Ureter (tissue), 1 donor: ENCODE measurements at regions not wholly inside any gene's neighbourhood (a gene's known extent, or its start where the extent isn't known, plus 50 kb on each side); places are given as distances from the start of the nearest gene placed in this dataset.
"Not testable (repeated sequence)": the region's sequence is repeated elsewhere in the genome, so short reads cannot be mapped to it uniquely, and the experiment has no call there.

Source experiments
- DNase-seq: peaks from one replicate; pipeline ENCODE4 v3.0.0-alpha.2; 2020; ENCODE audit warnings: low spot score
- donor health status: DM: yes; HTN: yes; CAD: no.

DNA sequence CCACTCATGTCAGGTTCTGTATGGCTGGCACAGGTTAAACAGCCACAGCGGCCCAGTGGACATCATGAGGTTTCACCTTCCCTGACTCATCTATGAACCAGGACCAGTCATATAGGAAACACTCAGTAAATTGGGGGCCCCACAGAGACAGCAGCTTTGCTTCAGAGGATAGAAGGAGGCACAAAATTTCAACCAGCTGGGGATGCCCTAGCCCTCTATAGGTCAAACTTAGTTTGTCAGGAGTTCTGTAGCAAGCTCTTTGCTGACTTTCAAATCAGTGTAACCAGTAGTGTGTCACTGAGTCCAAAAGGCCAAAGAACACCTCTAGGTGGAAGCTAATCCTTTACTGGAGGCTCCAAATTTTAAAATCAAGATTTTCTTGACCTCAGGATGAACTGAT is 4157.8 kb upstream of the TPTE start:
- DNase-seq, result not testable (repeated sequence)

DNA sequence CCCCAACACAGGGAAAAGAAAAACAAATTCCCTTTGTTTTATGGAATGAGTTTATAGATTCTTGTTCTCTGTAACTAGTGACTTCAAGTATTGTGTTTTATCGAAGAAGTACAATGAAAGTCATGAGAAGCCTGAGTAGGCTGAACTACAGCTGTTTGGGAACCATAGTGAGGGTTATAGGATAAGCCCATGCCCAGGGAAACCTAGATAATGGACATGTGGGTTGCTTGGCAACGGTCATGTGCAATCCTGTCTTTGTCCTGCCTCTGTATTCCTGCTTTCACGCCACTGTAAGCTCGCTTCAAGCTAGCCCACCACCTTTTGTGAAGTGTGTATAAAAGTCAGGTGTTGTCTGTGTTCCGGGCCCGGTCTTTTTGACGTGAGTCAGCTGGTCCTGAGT is 4152.6 kb upstream of the TPTE start:
- DNase-seq, result peak; percentile 43

DNA sequence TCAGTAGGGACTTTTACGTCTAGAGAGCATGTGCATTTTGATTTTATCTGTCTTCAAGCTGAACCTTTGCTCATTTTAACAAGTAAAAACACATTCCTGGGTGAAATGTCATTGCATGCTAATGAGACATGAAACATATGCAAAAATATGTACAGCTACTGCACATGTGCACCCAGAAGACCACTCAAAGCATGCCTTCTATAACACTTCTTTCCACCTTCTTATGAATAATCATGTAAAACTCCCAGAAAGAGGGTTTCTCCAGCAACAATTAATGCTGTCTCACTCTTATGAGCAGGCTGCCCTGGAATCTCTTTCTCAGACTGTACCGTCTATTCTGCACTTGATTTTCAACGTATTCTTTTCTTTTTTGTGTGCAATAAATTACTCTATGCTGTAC is 4148.1 kb upstream of the TPTE start:
- not testable (repeated sequence) for DNase-seq

DNA sequence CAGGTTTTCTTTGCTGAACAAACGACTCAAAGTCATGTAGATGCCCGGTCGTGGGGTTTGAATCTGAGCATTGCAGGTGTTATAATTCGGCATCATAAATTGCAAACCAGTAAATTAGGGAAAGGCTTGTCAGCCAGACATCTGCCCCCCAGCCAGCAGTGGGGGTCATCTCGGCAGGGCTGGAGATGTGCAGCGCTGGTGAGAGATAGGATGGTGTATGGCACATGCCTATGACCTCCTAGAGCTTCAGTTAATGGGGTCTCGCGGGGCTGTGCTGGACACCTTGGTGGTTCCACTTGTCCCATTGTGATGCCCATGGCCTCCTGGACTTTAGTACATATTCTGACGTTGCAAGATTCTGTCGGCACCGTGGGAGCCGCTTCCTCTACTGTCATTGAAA is 4147.2 kb upstream of the TPTE start:
- peak; percentile 57 for DNase-seq

DNA sequence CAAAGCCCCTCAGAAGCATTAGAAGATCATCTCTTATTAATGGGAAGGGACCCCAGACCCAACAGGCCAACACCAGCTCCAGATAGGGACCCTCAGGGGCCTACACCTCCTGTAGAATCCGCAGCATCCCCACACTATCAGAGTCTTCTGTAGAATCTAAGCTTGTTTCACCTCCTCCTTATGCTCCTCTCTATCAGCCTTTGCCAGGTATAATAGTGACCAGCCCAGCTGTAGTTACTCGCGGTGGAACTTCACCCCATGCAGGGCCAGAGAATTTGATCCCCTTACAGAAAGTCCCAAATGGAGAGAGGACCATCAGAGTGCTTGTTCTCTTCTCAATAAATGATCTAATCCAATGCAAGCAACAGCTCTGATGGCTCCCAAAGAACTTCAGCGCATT is 4146.5 kb upstream of the TPTE start:
- DNase-seq, result peak; percentile 42

DNA sequence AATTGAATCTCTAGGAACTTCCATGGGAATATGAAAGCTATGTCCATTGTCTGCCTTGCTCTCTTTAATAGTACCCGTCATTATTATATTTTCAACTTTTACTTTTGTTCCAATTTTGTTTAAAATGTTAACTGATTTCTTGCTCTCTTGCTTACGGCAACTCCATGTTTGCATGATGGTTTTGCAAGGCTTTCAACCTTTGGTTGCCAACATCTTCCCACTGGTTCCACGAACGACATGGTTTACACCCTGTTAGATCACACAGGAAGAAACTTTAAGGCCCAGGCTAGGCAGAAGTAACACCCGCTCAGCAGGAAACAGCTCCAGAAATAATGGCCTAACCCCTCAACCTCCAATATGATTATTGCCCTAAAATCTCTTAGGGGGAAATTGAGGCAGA is 4145.6 kb upstream of the TPTE start:
- peak; percentile 37 for DNase-seq

DNA sequence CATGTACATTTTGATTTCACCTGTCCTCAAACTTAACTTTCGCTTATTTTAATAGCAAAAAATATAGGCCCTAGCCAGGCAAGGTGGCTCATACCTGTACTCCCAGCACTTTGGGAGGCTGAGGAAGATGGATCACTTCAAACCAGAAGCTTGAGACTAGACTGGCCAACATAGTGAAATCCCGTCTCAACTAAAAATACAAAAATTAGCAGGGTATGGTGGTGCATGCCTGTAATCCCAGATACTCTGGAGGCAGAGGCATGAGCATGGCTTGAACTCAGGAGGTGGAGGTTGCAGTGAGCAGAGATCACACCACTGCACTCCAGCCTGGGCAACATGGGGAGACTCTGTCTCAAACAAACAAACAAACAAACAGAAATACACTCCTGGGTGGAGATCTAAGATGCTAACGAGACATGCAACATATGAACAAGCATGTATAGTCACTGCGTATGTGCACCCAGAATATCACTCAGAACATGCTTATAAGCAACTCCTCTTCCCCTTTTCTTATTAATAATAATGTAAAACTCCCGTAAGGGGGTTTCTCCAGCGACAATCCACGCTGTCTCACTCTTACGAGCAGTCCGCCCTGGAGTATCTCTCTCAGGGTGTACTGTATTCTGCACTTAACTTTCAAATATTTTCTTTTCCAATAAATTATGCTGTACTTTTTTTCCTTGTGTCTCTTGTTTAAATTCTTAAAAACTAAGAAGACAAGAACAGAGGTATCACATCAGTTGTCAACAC is 4144.9 kb upstream of the TPTE start:
- DNase-seq, result peak; percentile 19
